Fibroblast of lung (primary cell): ENCODE measurements at regions not wholly inside any gene's neighbourhood (a gene's known extent, or its start where the extent isn't known, plus 50 kb on each side); places are given as distances from the start of the nearest gene placed in this dataset.

Experiments used
- DNase-seq, 2 donors: peaks; one replicate each; pipeline versions ENCODE4 v3.0.0 to v3.0.0-alpha.2; 2010; ENCODE audit warnings: low read depth in 2 of 2
- H2AFZ ChIP-seq: 2 replicates; pipeline ENCODE4 v1.5.1; 2012; ENCODE audit warnings: low read length, control low read depth, inconsistent platforms
- H3K27ac ChIP-seq: 2 replicates; pipeline ENCODE4 v1.5.1; 2011; ENCODE audit warnings: low read length, control low read depth; ENCODE audit not compliant: insufficient read depth
- H3K27me3 ChIP-seq: 2 replicates; pipeline ENCODE4 v1.5.1; 2011; ENCODE audit warnings: mild to moderate bottlenecking, low read length; ENCODE audit not compliant: control insufficient read depth, insufficient read depth
- H3K36me3 ChIP-seq: 2 replicates; pipeline ENCODE4 v1.5.1; 2011; ENCODE audit warnings: low read length; ENCODE audit not compliant: control insufficient read depth, insufficient read depth
- H3K4me1 ChIP-seq: 2 replicates; pipeline ENCODE4 v1.5.1; 2011; ENCODE audit warnings: low read length; ENCODE audit not compliant: control insufficient read depth, insufficient read depth; ENCODE audit errors: extremely low read depth
- H3K4me2 ChIP-seq: 2 replicates; pipeline ENCODE4 v1.5.1; 2011; ENCODE audit warnings: low read length, control low read depth; ENCODE audit not compliant: insufficient read depth; ENCODE audit errors: extremely low read depth
- H3K4me3 ChIP-seq, 4 experiments: fragments of 200-600 bp in 1 of 4; sonication (generic) in 1 of 4; replicated peaks in 1 of 4; 2 replicates each; pipeline ENCODE4 v1.5.1; 2011 to 2016; ENCODE audit warnings: low read length in 4 of 4, low read depth in 3 of 4, mild to moderate bottlenecking in 3 of 4, control low read depth in 2 of 4, inconsistent platforms in 1 of 4, mixed read lengths in 1 of 4; ENCODE audit not compliant: insufficient read depth in 1 of 4; ENCODE audit errors: control extremely low read depth in 1 of 4
- H3K79me2 ChIP-seq: 2 replicates; pipeline ENCODE4 v1.5.1; 2012; ENCODE audit warnings: mild to moderate bottlenecking, low read length, inconsistent platforms; ENCODE audit not compliant: control insufficient read depth, insufficient read depth
- H3K9ac ChIP-seq: 2 replicates; pipeline ENCODE4 v1.5.1; 2011; ENCODE audit warnings: mild to moderate bottlenecking, low read length, control low read depth; ENCODE audit not compliant: insufficient read depth
- H3K9me3 ChIP-seq: 2 replicates; pipeline ENCODE4 v1.5.1; 2012; ENCODE audit warnings: low read depth, low read length; ENCODE audit not compliant: control insufficient read depth, insufficient read depth
- H4K20me1 ChIP-seq: 2 replicates; pipeline ENCODE4 v1.5.1; 2011; ENCODE audit warnings: low read length; ENCODE audit not compliant: control insufficient read depth, insufficient read depth; ENCODE audit errors: extremely low read depth
- EZH2 ChIP-seq: IDR thresholded peaks from 2 replicates; pipeline ENCODE4 v1.5.1; 2012; ENCODE audit warnings: low read length, control low read depth, mild to moderate bottlenecking; ENCODE audit errors: missing control alignments
- TF ChIP-seq, protein P1 (sequence below), 2 donors: IDR thresholded peaks in 1 of 2; conservative IDR thresholded peaks in 1 of 2; 1 replicate in 1 of 2; 2 replicates in 1 of 2; pipeline ENCODE4 v1.5.1; 2011 to 2012; ENCODE audit warnings: low read length in 2 of 2, control low read depth in 1 of 2, inconsistent platforms in 1 of 2, low read depth in 1 of 2, mild to moderate bottlenecking in 1 of 2

DNA sequence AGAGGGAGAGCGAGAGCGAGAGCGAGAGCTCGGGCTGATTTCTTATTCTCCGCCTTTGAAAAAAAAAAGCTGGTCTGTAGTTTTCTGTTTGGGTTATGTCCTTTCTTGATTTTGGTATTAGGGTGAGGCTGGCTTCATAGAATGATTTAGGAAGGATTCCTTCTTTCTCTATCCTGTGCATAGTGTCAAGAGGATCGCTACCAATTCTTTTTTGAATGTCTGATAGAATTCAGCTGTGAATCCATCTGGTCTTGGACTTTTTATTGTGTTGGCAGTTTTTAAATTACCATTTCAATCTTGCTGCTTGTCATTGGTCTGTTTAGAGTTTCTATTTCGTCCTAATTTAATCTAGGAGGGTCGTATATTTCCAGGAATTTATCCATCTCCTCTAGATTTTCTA is 1414.6 kb upstream of the MIR17HG start:
- Histone ChIP-seq H3K27me3 (no peaks in the 10 kb centered on the region), H3K79me2 (no peaks in the 10 kb centered on the region), H3K4me2 (no peak overlapping the region), H3K4me3 (no peak overlapping the region), H3K4me1 (no peaks in the 10 kb centered on the region), H4K20me1 (no peaks in the 10 kb centered on the region), H3K9ac (no peak overlapping the region), H3K9me3 (no peaks in the 10 kb centered on the region), H2AFZ (no peak overlapping the region), H3K27ac (no peak overlapping the region), H3K36me3 (no peaks in the 10 kb centered on the region)
- no peak for DNase-seq
- TF ChIP-seq, protein P1, sequence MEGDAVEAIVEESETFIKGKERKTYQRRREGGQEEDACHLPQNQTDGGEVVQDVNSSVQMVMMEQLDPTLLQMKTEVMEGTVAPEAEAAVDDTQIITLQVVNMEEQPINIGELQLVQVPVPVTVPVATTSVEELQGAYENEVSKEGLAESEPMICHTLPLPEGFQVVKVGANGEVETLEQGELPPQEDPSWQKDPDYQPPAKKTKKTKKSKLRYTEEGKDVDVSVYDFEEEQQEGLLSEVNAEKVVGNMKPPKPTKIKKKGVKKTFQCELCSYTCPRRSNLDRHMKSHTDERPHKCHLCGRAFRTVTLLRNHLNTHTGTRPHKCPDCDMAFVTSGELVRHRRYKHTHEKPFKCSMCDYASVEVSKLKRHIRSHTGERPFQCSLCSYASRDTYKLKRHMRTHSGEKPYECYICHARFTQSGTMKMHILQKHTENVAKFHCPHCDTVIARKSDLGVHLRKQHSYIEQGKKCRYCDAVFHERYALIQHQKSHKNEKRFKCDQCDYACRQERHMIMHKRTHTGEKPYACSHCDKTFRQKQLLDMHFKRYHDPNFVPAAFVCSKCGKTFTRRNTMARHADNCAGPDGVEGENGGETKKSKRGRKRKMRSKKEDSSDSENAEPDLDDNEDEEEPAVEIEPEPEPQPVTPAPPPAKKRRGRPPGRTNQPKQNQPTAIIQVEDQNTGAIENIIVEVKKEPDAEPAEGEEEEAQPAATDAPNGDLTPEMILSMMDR (conservative IDR thresholded peaks at IDR 0.05 in 1 of 2, IDR thresholded peaks at IDR 0.05 in 1 of 2; ENCODE audit: low read depth in 1 of 2, low read length in 2 of 2), result no peak
- no peak for TF ChIP-seq EZH2

DNA sequence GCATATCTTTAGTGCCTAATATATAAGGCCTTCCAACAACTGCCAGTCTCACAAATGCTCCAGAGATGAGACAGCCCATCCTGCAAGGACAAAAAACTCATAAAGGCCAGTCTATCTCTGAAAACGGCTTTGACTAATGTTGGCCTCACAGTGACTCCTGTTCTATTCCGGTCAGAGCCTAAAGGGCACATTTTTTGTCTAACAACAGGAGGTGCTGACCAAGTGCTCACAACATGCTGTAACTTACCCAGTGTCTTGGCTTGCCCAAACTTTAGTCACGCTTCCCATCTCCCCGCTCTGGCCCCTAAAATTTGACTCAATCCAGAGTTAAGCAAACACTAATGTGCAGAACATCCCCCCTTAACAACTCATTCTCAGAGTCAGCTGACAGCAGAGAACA is 1411.2 kb upstream of the MIR17HG start:
- TF ChIP-seq EZH2, result no peak
- TF ChIP-seq, protein P1 (conservative IDR thresholded peaks at IDR 0.05 in 1 of 2, IDR thresholded peaks at IDR 0.05 in 1 of 2; ENCODE audit: low read depth in 1 of 2, low read length in 2 of 2), result no peak
- Histone ChIP-seq H3K4me1 (no peaks in the 10 kb centered on the region), H3K9me3 (no peaks in the 10 kb centered on the region), H3K4me3 (no peak overlapping the region), H3K9ac (no peak overlapping the region), H3K27me3 (no peaks in the 10 kb centered on the region), H4K20me1 (no peaks in the 10 kb centered on the region), H2AFZ (no peak overlapping the region), H3K36me3 (no peaks in the 10 kb centered on the region), H3K79me2 (no peaks in the 10 kb centered on the region), H3K27ac (no peak overlapping the region), H3K4me2 (no peak overlapping the region)
- no peak for DNase-seq

DNA sequence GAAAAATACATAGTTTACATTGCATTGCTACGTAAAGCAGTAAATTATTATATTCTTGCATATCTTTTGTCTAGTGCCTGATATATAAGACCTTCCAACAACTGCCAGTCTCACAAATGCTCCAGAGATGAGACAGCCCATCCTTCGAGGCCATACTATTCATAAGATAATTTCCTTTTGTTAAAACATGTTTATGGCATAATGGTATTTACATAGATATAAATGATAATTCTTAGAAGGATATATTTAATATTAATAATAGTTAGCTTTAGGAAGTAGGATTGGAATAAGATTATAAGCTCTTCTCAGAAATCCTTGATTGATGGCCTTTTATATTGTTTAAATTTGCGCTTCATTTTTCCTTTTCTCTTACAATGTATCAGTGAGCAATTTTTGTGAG is 1410.1 kb upstream of the MIR17HG start:
- Histone ChIP-seq H2AFZ (no peak overlapping the region), H4K20me1 (no peaks in the 10 kb centered on the region), H3K4me3 (no peak overlapping the region), H3K9me3 (no peaks in the 10 kb centered on the region), H3K4me1 (no peaks in the 10 kb centered on the region), H3K79me2 (no peaks in the 10 kb centered on the region), H3K36me3 (no peaks in the 10 kb centered on the region), H3K9ac (no peak overlapping the region), H3K27ac (no peak overlapping the region), H3K27me3 (no peaks in the 10 kb centered on the region), H3K4me2 (no peak overlapping the region)
- DNase-seq, result no peak
- TF ChIP-seq, protein P1 (conservative IDR thresholded peaks at IDR 0.05 in 1 of 2, IDR thresholded peaks at IDR 0.05 in 1 of 2; ENCODE audit: low read depth in 1 of 2, low read length in 2 of 2), result no peak
- no peak for TF ChIP-seq EZH2
